A673 (cell line): ENCODE measurements at regions not wholly inside any gene's neighbourhood (a gene's known extent, or its start where the extent isn't known, plus 50 kb on each side); places are given as distances from the start of the nearest gene placed in this dataset.

ENCODE experiments used
- BruUV-seq: library from RNA; stranded (reverse); fragments of 400-500 nt; replicated peaks from 2 replicates; lab custom pipeline; 2021; lab: Mats Ljungman, UMichigan
- CTCF ChIA-PET: fragments of 300-600 bp; sonication (Branson Sonifier 250); formaldehyde crosslinking; loops from one replicate; lab custom pipeline; 2022; ENCODE audit warnings: antibody characterized with exemption; lab: Charles Lee
- POLR2A ChIA-PET: fragments of 300-600 bp; sonication (Branson Sonifier 250); formaldehyde crosslinking; loops from one replicate; lab custom pipeline; 2022; ENCODE audit warnings: antibody characterized with exemption; ENCODE audit not compliant: low non-redundant PET; lab: Charles Lee
- DNase-seq: peaks from one replicate; pipeline ENCODE4 v3.0.0-alpha.2; 2015; ENCODE audit warnings: low spot score
- H3K27ac ChIP-seq: fragments of 200-600 bp; sonication (generic); 2 replicates; pipeline ENCODE4 v1.5.1; 2016; ENCODE audit warnings: mixed run types, low read depth, mild to moderate bottlenecking, mixed read lengths, antibody characterized with exemption, low read length; ENCODE audit not compliant: poor library complexity, severe bottlenecking
- H3K27me3 ChIP-seq: fragments of 200-600 bp; sonication (generic); replicated peaks from 2 replicates; pipeline ENCODE4 v1.6.1; 2017; ENCODE audit warnings: mixed run types, low read depth, mild to moderate bottlenecking, mixed read lengths, antibody characterized with exemption, low read length; ENCODE audit not compliant: insufficient read depth, poor library complexity
- H3K36me3 ChIP-seq: fragments of 200-600 bp; sonication (generic); 2 replicates; pipeline ENCODE4 v1.6.1; 2016; ENCODE audit warnings: mixed run types, mild to moderate bottlenecking, mixed read lengths, antibody characterized with exemption, low read length; ENCODE audit not compliant: insufficient read depth, poor library complexity, severe bottlenecking
- H3K4me1 ChIP-seq: fragments of 200-600 bp; sonication (generic); 2 replicates; pipeline ENCODE4 v1.6.1; 2017; ENCODE audit warnings: mixed run types, mild to moderate bottlenecking, mixed read lengths, antibody characterized with exemption, low read length; ENCODE audit not compliant: insufficient read depth, poor library complexity, severe bottlenecking
- H3K4me3 ChIP-seq: fragments of 200-600 bp; sonication (generic); 2 replicates; pipeline ENCODE4 v1.5.1; 2016; ENCODE audit warnings: low read depth, mixed run types, mild to moderate bottlenecking, mixed read lengths, low read length; ENCODE audit not compliant: poor library complexity, severe bottlenecking
- H3K9me3 ChIP-seq: fragments of 200-600 bp; sonication (generic); 2 replicates; pipeline ENCODE4 v1.6.1; 2016; ENCODE audit warnings: mixed run types, low read depth, mild to moderate bottlenecking, mixed read lengths, antibody characterized with exemption, low read length; ENCODE audit not compliant: poor library complexity, severe bottlenecking
- EZH2 ChIP-seq: fragments of 200-600 bp; sonication (generic); IDR thresholded peaks from 2 replicates; pipeline ENCODE4 v1.6.1; 2017; ENCODE audit warnings: borderline replicate concordance, low read depth, mild to moderate bottlenecking, mixed read lengths, antibody characterized with exemption, low read length; ENCODE audit not compliant: poor library complexity, severe bottlenecking
- intact Hi-C: fragments of 100-400 bp; cut with micrococcal nuclease; formaldehyde crosslinking; loops from one replicate; pipeline ENCODE4 v1.10.0; 2022; ENCODE audit not compliant: unreplicated experiment
- TF ChIP-seq, protein P1 (sequence below): fragments of 300-800, 200-600 bp; sonication (generic); conservative IDR thresholded peaks from 2 replicates; pipeline ENCODE4 v1.5.1; 2017; ENCODE audit warnings: low read depth, mild to moderate bottlenecking, antibody characterized with exemption, low read length, moderate library complexity, mixed read lengths

DNA sequence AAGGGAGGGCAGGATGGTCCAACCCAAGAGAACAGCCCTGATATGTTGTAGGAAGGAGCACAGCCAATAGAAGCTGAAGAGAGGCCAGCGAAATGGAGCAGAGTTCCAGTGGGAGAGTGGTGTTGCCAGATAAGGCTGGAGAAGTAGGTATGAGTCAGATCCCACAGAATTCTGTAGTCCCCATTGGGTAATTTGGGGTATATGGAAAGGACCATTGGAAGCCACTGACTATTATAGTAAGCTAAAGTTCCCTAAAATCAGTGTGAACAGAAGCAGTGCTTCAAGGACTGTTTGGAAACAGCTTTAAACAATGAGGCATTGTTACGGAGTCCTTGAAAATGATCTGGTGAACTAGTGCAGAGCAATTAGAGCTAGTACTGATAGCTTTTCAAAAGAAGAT lies 63.0 kb downstream of the DISP1 start:
- H3K4me3 ChIP-seq = no peak overlapping the region
- no peaks in the 10 kb centered on the region for H3K4me1 ChIP-seq
- H3K9me3 ChIP-seq = no peaks in the 10 kb centered on the region
- intact Hi-C loops = no loop called here
- POLR2A ChIA-PET = no interaction called here
- H3K27me3 ChIP-seq = no peaks in the 10 kb centered on the region
- CTCF ChIA-PET = no interaction called here
- H3K36me3 ChIP-seq = no peaks in the 10 kb centered on the region
- no peak for DNase-seq
- no peak for TF ChIP-seq EZH2
- TF ChIP-seq, protein P1, sequence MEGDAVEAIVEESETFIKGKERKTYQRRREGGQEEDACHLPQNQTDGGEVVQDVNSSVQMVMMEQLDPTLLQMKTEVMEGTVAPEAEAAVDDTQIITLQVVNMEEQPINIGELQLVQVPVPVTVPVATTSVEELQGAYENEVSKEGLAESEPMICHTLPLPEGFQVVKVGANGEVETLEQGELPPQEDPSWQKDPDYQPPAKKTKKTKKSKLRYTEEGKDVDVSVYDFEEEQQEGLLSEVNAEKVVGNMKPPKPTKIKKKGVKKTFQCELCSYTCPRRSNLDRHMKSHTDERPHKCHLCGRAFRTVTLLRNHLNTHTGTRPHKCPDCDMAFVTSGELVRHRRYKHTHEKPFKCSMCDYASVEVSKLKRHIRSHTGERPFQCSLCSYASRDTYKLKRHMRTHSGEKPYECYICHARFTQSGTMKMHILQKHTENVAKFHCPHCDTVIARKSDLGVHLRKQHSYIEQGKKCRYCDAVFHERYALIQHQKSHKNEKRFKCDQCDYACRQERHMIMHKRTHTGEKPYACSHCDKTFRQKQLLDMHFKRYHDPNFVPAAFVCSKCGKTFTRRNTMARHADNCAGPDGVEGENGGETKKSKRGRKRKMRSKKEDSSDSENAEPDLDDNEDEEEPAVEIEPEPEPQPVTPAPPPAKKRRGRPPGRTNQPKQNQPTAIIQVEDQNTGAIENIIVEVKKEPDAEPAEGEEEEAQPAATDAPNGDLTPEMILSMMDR = no peak
- BruUV-seq = no TSS peak
- no peak overlapping the region for H3K27ac ChIP-seq

- ChIA-PET POLR2A (no interaction called here), CTCF (no interaction called here)
- H3K4me3 ChIP-seq = no peak overlapping the region
- intact Hi-C loops = no loop called here
- no peak for DNase-seq
- no TSS peak for BruUV-seq
- no peaks in the 10 kb centered on the region for H3K27me3 ChIP-seq
- no peak overlapping the region for H3K27ac ChIP-seq
- no peak for TF ChIP-seq EZH2
- TF ChIP-seq, protein P1 = no peak
- no peaks in the 10 kb centered on the region for H3K9me3 ChIP-seq
- no peaks in the 10 kb centered on the region for H3K36me3 ChIP-seq
- no peaks in the 10 kb centered on the region for H3K4me1 ChIP-seq
Observed at GRCh38 chr1:222880587-222880986, 65.7 kb downstream of the DISP1 start.

DNA sequence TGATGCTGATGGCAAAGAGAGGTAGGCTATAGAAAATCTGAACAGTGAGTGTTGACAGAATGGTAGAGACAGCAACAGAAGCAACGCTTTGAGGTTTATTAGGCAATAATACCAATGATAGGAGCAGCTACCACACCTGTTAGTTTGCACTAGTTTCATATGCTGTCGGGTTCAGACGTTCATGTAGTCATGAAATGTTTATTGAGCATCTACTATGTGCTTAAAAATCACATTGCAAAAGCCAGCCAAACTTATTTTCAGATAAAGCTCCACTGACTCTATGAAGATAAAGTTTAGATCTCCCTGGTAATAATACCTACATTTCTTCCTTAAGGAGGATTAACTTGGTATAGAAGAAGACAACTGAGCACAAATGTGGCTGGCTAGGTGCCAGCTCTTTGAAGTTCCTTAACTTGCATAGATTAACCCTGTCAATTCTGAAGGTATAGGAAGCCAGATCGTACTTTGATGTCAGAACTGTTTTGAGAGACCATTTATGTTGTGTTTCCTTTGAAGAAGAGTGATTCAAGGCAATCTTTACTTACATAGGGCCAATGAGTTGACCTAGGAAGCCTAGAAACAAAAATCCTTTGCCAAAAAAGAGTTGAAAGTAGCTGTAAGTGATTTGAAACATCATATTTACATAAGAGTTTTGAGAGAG lies 71.5 kb downstream of the DISP1 start:
- peak; percentile 19 for DNase-seq
- no peak overlapping the region for H3K27ac ChIP-seq
- BruUV-seq = no TSS peak
- no peak overlapping the region for H3K4me3 ChIP-seq
- CTCF ChIA-PET = no interaction called here
- TF ChIP-seq EZH2 = no peak
- TF ChIP-seq, protein P1 = no peak
- no peaks in the 10 kb centered on the region for H3K9me3 ChIP-seq
- H3K36me3 ChIP-seq = no peaks in the 10 kb centered on the region
- intact Hi-C loops = no loop called here
- peaks cover 5% of the 10 kb centered on the region for H3K4me1 ChIP-seq
- POLR2A ChIA-PET = no interaction called here
- H3K27me3 ChIP-seq = no peaks in the 10 kb centered on the region
